ENCODE measurements at regions not wholly inside any gene's neighbourhood (a gene's known extent, or its start where the extent isn't known, plus 50 kb on each side); places are given as distances from the start of the nearest gene placed in this dataset.
"Not testable (repeated sequence)": the region's sequence is repeated elsewhere in the genome, so short reads cannot be mapped to it uniquely, and the experiment has no call there.

- H3K4me3 ChIP-seq (ENCODE audit: low read depth in 1 of 5, low read length in 5 of 5); H3K27ac ChIP-seq (ENCODE audit: low read depth, low read length); H3K9ac ChIP-seq (ENCODE audit: low read length in 5 of 5); H3K27me3 ChIP-seq (ENCODE audit: control insufficient read depth in 5 of 5, insufficient read depth in 4 of 5, low read length in 5 of 5); H3K9me3 ChIP-seq (ENCODE audit: control insufficient read depth in 5 of 5, low read length in 5 of 5); H3K36me3 ChIP-seq (ENCODE audit: control insufficient read depth in 5 of 5, insufficient read depth in 5 of 5, low read length in 5 of 5); H3K4me1 ChIP-seq (ENCODE audit: control insufficient read depth in 5 of 5, insufficient read depth in 5 of 5, low read length in 5 of 5): not testable (repeated sequence)
Measured at GRCh38 chr12:111113313-111113712, 192.9 kb upstream of the MYL2 start.

- Histone ChIP-seq H3K9ac (ENCODE audit: low read length in 5 of 5) (no peak overlapping the region), H3K27me3 (ENCODE audit: control insufficient read depth in 5 of 5, insufficient read depth in 4 of 5, low read length in 5 of 5) (peaks cover 0 to 2% (median 0%) of the 10 kb centered on the region in 5 donors), H3K27ac (ENCODE audit: low read depth, low read length) (no peak overlapping the region), H3K9me3 (ENCODE audit: control insufficient read depth in 5 of 5, low read length in 5 of 5) (peaks cover 2 to 11% (median 5%) of the 10 kb centered on the region in 5 donors), H3K36me3 (ENCODE audit: control insufficient read depth in 5 of 5, insufficient read depth in 5 of 5, low read length in 5 of 5) (no peaks in the 10 kb centered on the region), H3K4me3 (ENCODE audit: low read depth in 1 of 5, low read length in 5 of 5) (no peak overlapping the region), H3K4me1 (ENCODE audit: control insufficient read depth in 5 of 5, insufficient read depth in 5 of 5, low read length in 5 of 5) (peaks cover 0 to 5% (median 0%) of the 10 kb centered on the region in 5 donors)
Measured at GRCh38 chr12:111112311-111113098, 192.1 kb upstream of the MYL2 start.

- Histone ChIP-seq H3K4me1 (ENCODE audit: control insufficient read depth in 5 of 5, insufficient read depth in 5 of 5, low read length in 5 of 5) (peaks cover 0 to 5% (median 0%) of the 10 kb centered on the region in 5 donors), H3K9me3 (ENCODE audit: control insufficient read depth in 5 of 5, low read length in 5 of 5) (peaks cover 2 to 6% (median 4%) of the 10 kb centered on the region in 5 donors), H3K27me3 (ENCODE audit: control insufficient read depth in 5 of 5, insufficient read depth in 4 of 5, low read length in 5 of 5) (peaks cover 0 to 6% (median 0%) of the 10 kb centered on the region in 5 donors), H3K9ac (ENCODE audit: low read length in 5 of 5) (no peak overlapping the region), H3K27ac (ENCODE audit: low read depth, low read length) (no peak overlapping the region), H3K4me3 (ENCODE audit: low read depth in 1 of 5, low read length in 5 of 5) (no peak overlapping the region), H3K36me3 (ENCODE audit: control insufficient read depth in 5 of 5, insufficient read depth in 5 of 5, low read length in 5 of 5) (no peaks in the 10 kb centered on the region)
Measured at GRCh38 chr12:111111681-111112080, 191.3 kb upstream of the MYL2 start.

- Histone ChIP-seq H3K27me3 (ENCODE audit: control insufficient read depth in 5 of 5, insufficient read depth in 4 of 5, low read length in 5 of 5) (peaks cover 0 to 8% (median 0%) of the 10 kb centered on the region in 5 donors), H3K27ac (ENCODE audit: low read depth, low read length) (no peak overlapping the region), H3K9ac (ENCODE audit: low read length in 5 of 5) (no peak overlapping the region), H3K4me1 (ENCODE audit: control insufficient read depth in 5 of 5, insufficient read depth in 5 of 5, low read length in 5 of 5) (peaks cover 0 to 5% (median 0%) of the 10 kb centered on the region in 5 donors), H3K4me3 (ENCODE audit: low read depth in 1 of 5, low read length in 5 of 5) (no peak overlapping the region), H3K9me3 (ENCODE audit: control insufficient read depth in 5 of 5, low read length in 5 of 5) (peaks cover 2 to 6% (median 4%) of the 10 kb centered on the region in 5 donors), H3K36me3 (ENCODE audit: control insufficient read depth in 5 of 5, insufficient read depth in 5 of 5, low read length in 5 of 5) (no peaks in the 10 kb centered on the region)
Measured at GRCh38 chr12:111110556-111110955, 190.2 kb upstream of the MYL2 start.

GRCh38 chr12:111108726-111109125 lies 188.3 kb upstream of the MYL2 start:
- Histone ChIP-seq H3K4me1 (ENCODE audit: control insufficient read depth in 5 of 5, insufficient read depth in 5 of 5, low read length in 5 of 5) (peaks cover 0 to 5% (median 0%) of the 10 kb centered on the region in 5 donors), H3K9ac (ENCODE audit: low read length in 5 of 5) (no peak overlapping the region), H3K27ac (ENCODE audit: low read depth, low read length) (no peak overlapping the region), H3K27me3 (ENCODE audit: control insufficient read depth in 5 of 5, insufficient read depth in 4 of 5, low read length in 5 of 5) (peaks cover 0 to 8% (median 0%) of the 10 kb centered on the region in 5 donors), H3K9me3 (ENCODE audit: control insufficient read depth in 5 of 5, low read length in 5 of 5) (peaks cover 2 to 6% (median 4%) of the 10 kb centered on the region in 5 donors), H3K4me3 (ENCODE audit: low read depth in 1 of 5, low read length in 5 of 5) (no peak overlapping the region), H3K36me3 (ENCODE audit: control insufficient read depth in 5 of 5, insufficient read depth in 5 of 5, low read length in 5 of 5) (no peaks in the 10 kb centered on the region)

GRCh38 chr12:111107392-111108178 lies 187.2 kb upstream of the MYL2 start:
- Histone ChIP-seq H3K27ac (ENCODE audit: low read depth, low read length) (no peak overlapping the region), H3K4me1 (ENCODE audit: control insufficient read depth in 5 of 5, insufficient read depth in 5 of 5, low read length in 5 of 5) (peaks cover 0 to 5% (median 0%) of the 10 kb centered on the region in 5 donors), H3K4me3 (ENCODE audit: low read depth in 1 of 5, low read length in 5 of 5) (no peak overlapping the region), H3K9ac (ENCODE audit: low read length in 5 of 5) (no peak overlapping the region), H3K9me3 (ENCODE audit: control insufficient read depth in 5 of 5, low read length in 5 of 5) (peaks cover 2 to 6% (median 4%) of the 10 kb centered on the region in 5 donors), H3K36me3 (ENCODE audit: control insufficient read depth in 5 of 5, insufficient read depth in 5 of 5, low read length in 5 of 5) (no peaks in the 10 kb centered on the region), H3K27me3 (ENCODE audit: control insufficient read depth in 5 of 5, insufficient read depth in 4 of 5, low read length in 5 of 5) (peaks cover 0 to 8% (median 0%) of the 10 kb centered on the region in 5 donors)

- H3K27ac ChIP-seq (ENCODE audit: low read depth, low read length), result no peak overlapping the region
- H3K9me3 ChIP-seq (ENCODE audit: control insufficient read depth in 5 of 5, low read length in 5 of 5), result peaks cover 2 to 6% (median 4%) of the 10 kb centered on the region in 5 donors
- no peaks in the 10 kb centered on the region for H3K36me3 ChIP-seq (ENCODE audit: control insufficient read depth in 5 of 5, insufficient read depth in 5 of 5, low read length in 5 of 5)
- H3K9ac ChIP-seq (ENCODE audit: low read length in 5 of 5), result no peak overlapping the region
- no peak overlapping the region for H3K4me3 ChIP-seq (ENCODE audit: low read depth in 1 of 5, low read length in 5 of 5)
- H3K27me3 ChIP-seq (ENCODE audit: control insufficient read depth in 5 of 5, insufficient read depth in 4 of 5, low read length in 5 of 5), result peaks cover 0 to 11% (median 3%) of the 10 kb centered on the region in 5 donors
- no peaks in the 10 kb centered on the region for H3K4me1 ChIP-seq (ENCODE audit: control insufficient read depth in 5 of 5, insufficient read depth in 5 of 5, low read length in 5 of 5)
Measured at GRCh38 chr12:111105294-111105693, 184.9 kb upstream of the MYL2 start.

- Histone ChIP-seq H3K4me1 (ENCODE audit: control insufficient read depth in 5 of 5, insufficient read depth in 5 of 5, low read length in 5 of 5) (no peaks in the 10 kb centered on the region), H3K9ac (ENCODE audit: low read length in 5 of 5) (no peak overlapping the region), H3K9me3 (ENCODE audit: control insufficient read depth in 5 of 5, low read length in 5 of 5) (peaks cover 2 to 5% (median 4%) of the 10 kb centered on the region in 5 donors), H3K4me3 (ENCODE audit: low read depth in 1 of 5, low read length in 5 of 5) (no peak overlapping the region), H3K27ac (ENCODE audit: low read depth, low read length) (no peak overlapping the region), H3K27me3 (ENCODE audit: control insufficient read depth in 5 of 5, insufficient read depth in 4 of 5, low read length in 5 of 5) (peaks cover 0 to 17% (median 6%) of the 10 kb centered on the region in 5 donors), H3K36me3 (ENCODE audit: control insufficient read depth in 5 of 5, insufficient read depth in 5 of 5, low read length in 5 of 5) (no peaks in the 10 kb centered on the region)
Measured at GRCh38 chr12:111103583-111103982, 183.2 kb upstream of the MYL2 start.

GRCh38 chr12:111102102-111102739 lies 181.8 kb upstream of the MYL2 start:
- Histone ChIP-seq H3K9me3 (ENCODE audit: control insufficient read depth in 5 of 5, low read length in 5 of 5) (peaks cover 0 to 3% (median 0%) of the 10 kb centered on the region in 5 donors), H3K27ac (ENCODE audit: low read depth, low read length) (no peak overlapping the region), H3K4me3 (ENCODE audit: low read depth in 1 of 5, low read length in 5 of 5) (no peak overlapping the region), H3K27me3 (ENCODE audit: control insufficient read depth in 5 of 5, insufficient read depth in 4 of 5, low read length in 5 of 5) (peaks cover 0 to 19% (median 6%) of the 10 kb centered on the region in 5 donors), H3K9ac (ENCODE audit: low read length in 5 of 5) (no peak overlapping the region), H3K36me3 (ENCODE audit: control insufficient read depth in 5 of 5, insufficient read depth in 5 of 5, low read length in 5 of 5) (no peaks in the 10 kb centered on the region), H3K4me1 (ENCODE audit: control insufficient read depth in 5 of 5, insufficient read depth in 5 of 5, low read length in 5 of 5) (no peaks in the 10 kb centered on the region)

Measured in subcutaneous abdominal adipose tissue (tissue), 5 donors.